ENCODE measurements at regions not wholly inside any gene's neighbourhood (a gene's known extent, or its start where the extent isn't known, plus 50 kb on each side); places are given as distances from the start of the nearest gene placed in this dataset.

- TF ChIP-seq POLR2AphosphoS5 (IDR thresholded peaks at IDR 0.05; ENCODE audit: low read depth, low read length) (no peak), POLR2A (IDR thresholded peaks at IDR 0.05; ENCODE audit: low read depth, low read length) (no peak)
These were observed 111.9 kb downstream of the GPAM start for GRCh38 chr10:112071596-112072133.

Data from GM12891 (cell line).